Activated naive CD4-positive, alpha-beta T cell treated with anti-CD3 and anti-CD28 coated beads for 36 hours (primary cell): ENCODE measurements at regions not wholly inside any gene's neighbourhood (a gene's known extent, or its start where the extent isn't known, plus 50 kb on each side); places are given as distances from the start of the nearest gene placed in this dataset.
A peak's percentile ranks its signal among the peaks of the same experiment; 100 is the strongest.

Source experiments
- CTCF ChIA-PET: fragments of 350-600 bp; sonication (Branson Sonifier 250); formaldehyde crosslinking; loops from one replicate; lab custom pipeline; 2021; ENCODE audit warnings: antibody characterized with exemption; lab: Charles Lee
- DNase-seq: peaks from one replicate; pipeline ENCODE4 v3.0.0-alpha.2; 2020
- H3K27ac Mint-ChIP-seq: one replicate; pipeline ENCODE4 v1.8.0; 2021; ENCODE audit warnings: mild to moderate bottlenecking, mixed read lengths
- H3K27me3 Mint-ChIP-seq: one replicate; pipeline ENCODE4 v1.8.0; 2021; ENCODE audit warnings: low read depth, mixed read lengths
- H3K36me3 Mint-ChIP-seq: one replicate; pipeline ENCODE4 v1.8.0; 2021; ENCODE audit warnings: low read depth, mixed read lengths
- H3K4me1 Mint-ChIP-seq: one replicate; pipeline ENCODE4 v1.8.0; 2021; ENCODE audit warnings: low read depth, mixed read lengths
- H3K4me3 Mint-ChIP-seq: one replicate; pipeline ENCODE4 v1.8.0; 2021; ENCODE audit warnings: mild to moderate bottlenecking, moderate library complexity, mixed read lengths
- H3K9me3 Mint-ChIP-seq: one replicate; pipeline ENCODE4 v1.8.0; 2021; ENCODE audit warnings: mixed read lengths
- intact Hi-C: fragments of 100-400 bp; cut with micrococcal nuclease; formaldehyde crosslinking; loops from one replicate; pipeline ENCODE4 v1.15.1; 2023

GRCh38 chrX:148310426-148311165 lies 189.8 kb upstream of the AFF2 start:
- H3K27me3 Mint-ChIP-seq = no peaks in the 10 kb centered on the region
- H3K4me3 Mint-ChIP-seq = no peak overlapping the region
- CTCF ChIA-PET = no interaction called here
- peaks cover 29% of the 10 kb centered on the region for H3K4me1 Mint-ChIP-seq
- intact Hi-C loops = loop anchor here (2.0 to 5.0 kb wide), 3 partner anchors 28 to 70 kb away; no protein-coding TSS in a partner anchor
- peak overlapping the region; percentile 53 for H3K27ac Mint-ChIP-seq
- H3K36me3 Mint-ChIP-seq = no peaks in the 10 kb centered on the region
- peaks cover 2% of the 10 kb centered on the region for H3K9me3 Mint-ChIP-seq
- peak; percentile 76 for DNase-seq

DNA sequence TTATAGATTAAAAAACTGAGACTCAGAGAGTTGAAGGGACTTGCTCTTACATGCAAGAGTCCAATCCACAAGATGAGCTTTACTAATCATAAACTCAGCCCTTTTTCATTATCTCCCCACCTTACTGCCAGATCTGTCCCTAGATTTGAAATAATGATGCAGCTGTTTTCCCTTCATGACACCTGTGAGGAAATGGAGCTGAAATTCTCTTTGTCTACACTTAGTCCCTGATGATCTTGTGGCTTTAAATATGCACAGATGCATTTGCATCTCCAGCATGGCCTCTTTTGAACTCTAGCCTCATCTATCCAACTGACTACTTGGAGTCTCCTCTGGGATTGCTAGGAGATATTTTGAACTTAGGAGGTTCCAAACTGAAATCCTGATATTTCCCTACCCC lies 188.9 kb upstream of the AFF2 start:
- Mint-ChIP-seq H3K27me3 (no peaks in the 10 kb centered on the region), H3K9me3 (no peaks in the 10 kb centered on the region), H3K4me3 (no peak overlapping the region), H3K36me3 (no peaks in the 10 kb centered on the region), H3K4me1 (peaks cover 33% of the 10 kb centered on the region), H3K27ac (no peak overlapping the region)
- CTCF ChIA-PET = no interaction called here
- intact Hi-C loops = loop anchor here (2.0 to 5.0 kb wide), 3 partner anchors 29 to 69 kb away; no protein-coding TSS in a partner anchor
- no peak for DNase-seq

GRCh38 chrX:148314876-148315275 lies 185.5 kb upstream of the AFF2 start:
- no peak for DNase-seq
- intact Hi-C loops = loop anchor here (5.0 kb wide), 1 partner anchor 43 kb away; no protein-coding TSS in a partner anchor
- no peak overlapping the region for H3K27ac Mint-ChIP-seq
- no peaks in the 10 kb centered on the region for H3K36me3 Mint-ChIP-seq
- no peaks in the 10 kb centered on the region for H3K9me3 Mint-ChIP-seq
- H3K27me3 Mint-ChIP-seq = no peaks in the 10 kb centered on the region
- CTCF ChIA-PET = no interaction called here
- no peak overlapping the region for H3K4me3 Mint-ChIP-seq
- H3K4me1 Mint-ChIP-seq = peaks cover 25% of the 10 kb centered on the region

DNA sequence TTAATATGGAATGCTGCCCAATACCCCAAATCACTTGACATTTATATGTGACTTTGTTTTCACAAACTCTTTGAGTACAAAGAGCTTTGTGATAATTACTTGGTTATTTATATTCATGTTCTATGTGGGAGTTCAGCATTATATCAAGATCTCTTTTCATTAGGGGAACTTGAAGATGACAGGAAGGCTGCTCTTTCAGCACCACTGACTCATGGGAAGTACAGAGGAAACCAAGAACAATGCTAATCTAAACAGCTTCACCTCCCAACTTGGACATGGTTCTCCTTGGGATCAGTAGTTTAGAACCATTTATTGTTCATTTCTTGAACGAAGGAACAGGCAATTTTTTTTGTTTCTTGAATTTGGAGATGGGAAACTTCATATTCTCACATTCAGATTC lies 184.0 kb upstream of the AFF2 start:
- CTCF ChIA-PET = no interaction called here
- H3K27ac Mint-ChIP-seq = no peak overlapping the region
- no peaks in the 10 kb centered on the region for H3K36me3 Mint-ChIP-seq
- H3K4me3 Mint-ChIP-seq = no peak overlapping the region
- intact Hi-C loops = no loop called here
- no peaks in the 10 kb centered on the region for H3K9me3 Mint-ChIP-seq
- peaks cover 2% of the 10 kb centered on the region for H3K27me3 Mint-ChIP-seq
- DNase-seq = no peak
- peaks cover 16% of the 10 kb centered on the region for H3K4me1 Mint-ChIP-seq

GRCh38 chrX:148322906-148323305 lies 177.5 kb upstream of the AFF2 start:
- no peak for DNase-seq
- Mint-ChIP-seq H3K4me1 (peaks cover 3% of the 10 kb centered on the region), H3K27ac (no peak overlapping the region), H3K27me3 (peaks cover 2% of the 10 kb centered on the region), H3K9me3 (peaks cover 5% of the 10 kb centered on the region), H3K36me3 (no peaks in the 10 kb centered on the region), H3K4me3 (no peak overlapping the region)
- CTCF ChIA-PET = no interaction called here
- intact Hi-C loops = no loop called here

DNA sequence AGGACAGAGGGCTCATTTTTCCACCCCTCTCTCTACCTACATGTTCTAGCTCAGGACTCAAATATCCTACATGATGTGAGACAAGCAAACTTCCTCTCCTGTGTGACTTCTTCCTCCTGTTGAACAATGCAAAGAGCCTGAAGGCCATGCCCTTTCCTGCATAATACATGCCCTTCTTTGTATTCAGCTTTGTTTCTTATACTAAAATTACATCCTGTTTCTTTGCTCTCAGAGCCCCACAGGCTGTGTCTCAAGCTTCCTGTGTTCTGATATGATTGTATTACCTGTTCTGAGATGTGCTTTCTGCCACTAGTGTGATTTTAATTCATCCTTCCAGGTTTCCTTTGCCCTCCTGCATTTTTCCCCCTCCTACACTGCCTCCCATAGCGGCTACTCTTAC lies 166.4 kb upstream of the AFF2 start:
- DNase-seq = peak; percentile 29
- Mint-ChIP-seq H3K4me1 (peaks cover 69% of the 10 kb centered on the region), H3K27me3 (no peaks in the 10 kb centered on the region), H3K4me3 (no peak overlapping the region), H3K27ac (peak overlapping the region; percentile 64), H3K36me3 (no peaks in the 10 kb centered on the region), H3K9me3 (no peaks in the 10 kb centered on the region)
- intact Hi-C loops = loop anchor here (5.0 kb wide), 2 partner anchors 37 to 48 kb away; no protein-coding TSS in a partner anchor
- CTCF ChIA-PET = no interaction called here

DNA sequence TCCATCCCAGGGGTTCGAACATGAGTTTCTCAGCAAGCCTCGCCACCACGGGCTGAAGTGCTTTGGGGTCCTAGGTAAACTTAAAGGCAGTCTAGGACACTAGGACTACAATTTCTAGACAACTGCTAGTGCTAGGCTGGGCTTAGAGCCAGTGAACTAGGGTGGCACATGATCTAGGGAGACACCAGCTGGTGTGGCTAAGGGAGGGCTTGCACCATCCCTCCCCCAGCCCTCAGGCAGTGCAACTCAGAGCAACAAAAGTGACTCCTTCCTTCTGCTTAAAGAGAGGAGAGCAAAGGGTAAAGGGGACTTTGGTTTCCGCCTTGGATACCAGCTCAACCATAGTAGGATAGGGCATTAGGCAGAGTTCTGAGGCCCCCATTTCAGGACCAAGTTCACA lies 162.5 kb upstream of the AFF2 start:
- peaks cover 82% of the 10 kb centered on the region for H3K4me1 Mint-ChIP-seq
- H3K27me3 Mint-ChIP-seq = no peaks in the 10 kb centered on the region
- peaks cover 11% of the 10 kb centered on the region for H3K9me3 Mint-ChIP-seq
- peaks cover 2% of the 10 kb centered on the region for H3K36me3 Mint-ChIP-seq
- no peak overlapping the region for H3K27ac Mint-ChIP-seq
- intact Hi-C loops = no loop called here
- DNase-seq = no peak
- H3K4me3 Mint-ChIP-seq = no peak overlapping the region
- CTCF ChIA-PET = no interaction called here

GRCh38 chrX:148354916-148355315 lies 145.5 kb upstream of the AFF2 start:
- Mint-ChIP-seq H3K4me3 (no peak overlapping the region), H3K4me1 (no peaks in the 10 kb centered on the region), H3K27me3 (no peaks in the 10 kb centered on the region), H3K36me3 (peaks cover 2% of the 10 kb centered on the region), H3K27ac (no peak overlapping the region), H3K9me3 (peaks cover 5% of the 10 kb centered on the region)
- intact Hi-C loops = no loop called here
- no peak for DNase-seq
- CTCF ChIA-PET = no interaction called here

DNA sequence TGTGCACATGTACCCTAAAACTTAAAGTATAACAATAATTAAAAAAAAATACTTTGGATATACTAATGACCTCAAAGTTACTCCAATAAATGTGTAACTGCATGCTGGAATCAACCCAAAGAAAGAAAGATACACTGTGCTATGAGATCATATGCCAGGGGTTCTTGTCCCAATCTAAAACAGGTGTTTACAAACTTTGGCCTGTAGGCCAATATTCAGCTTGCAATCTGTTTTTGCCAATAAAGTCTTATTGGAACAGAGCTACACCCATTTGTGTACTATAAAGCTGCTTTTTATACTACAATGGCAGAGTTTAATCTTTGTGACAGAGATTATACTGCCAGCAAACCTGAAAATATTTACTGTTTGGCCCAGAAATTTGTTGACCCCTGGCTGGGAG lies 138.8 kb upstream of the AFF2 start:
- Mint-ChIP-seq H3K4me1 (peaks cover 4% of the 10 kb centered on the region), H3K27ac (no peak overlapping the region), H3K36me3 (no peaks in the 10 kb centered on the region), H3K27me3 (no peaks in the 10 kb centered on the region), H3K4me3 (no peak overlapping the region), H3K9me3 (no peaks in the 10 kb centered on the region)
- DNase-seq = no peak
- intact Hi-C loops = no loop called here
- CTCF ChIA-PET = interaction anchor here (0.6 kb wide), 1 partner anchor 83 kb away, joined by 4 read pairs; no protein-coding TSS in a partner anchor

DNA sequence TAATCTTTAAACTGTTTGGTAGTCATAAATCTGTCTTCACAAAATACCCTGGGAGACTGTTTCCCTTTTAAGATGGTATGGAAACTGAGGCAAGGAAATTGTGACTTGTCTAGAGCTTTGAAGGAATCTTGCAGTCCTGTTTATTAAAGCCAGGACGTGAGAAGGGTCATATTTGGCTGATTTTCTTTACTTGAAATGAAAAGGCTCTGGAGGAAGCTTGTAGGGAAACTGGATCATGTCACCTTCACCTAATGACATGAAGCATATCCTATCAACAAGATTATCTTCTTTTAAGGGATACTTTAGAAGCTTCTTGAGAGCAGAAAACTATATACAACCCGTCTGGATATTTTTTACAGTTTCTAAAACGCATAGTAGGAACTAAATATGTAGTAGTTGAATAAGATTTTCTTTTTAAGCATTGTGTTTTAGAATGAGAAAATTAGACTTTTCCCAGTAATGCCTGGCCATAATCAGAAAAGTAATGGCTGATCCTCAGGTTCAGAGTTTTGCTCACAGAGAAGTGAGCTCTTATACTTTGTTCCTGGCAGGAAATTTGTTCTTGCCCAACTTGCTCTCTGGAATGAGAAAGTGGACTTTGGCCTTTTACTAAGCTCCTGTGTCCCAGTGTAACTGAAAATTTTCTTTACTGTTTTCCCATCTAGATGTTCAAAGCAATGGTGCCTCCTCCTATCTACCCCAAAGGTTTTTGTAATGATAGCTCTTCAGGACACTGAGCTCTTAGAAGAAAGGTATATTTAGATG lies 136.8 kb upstream of the AFF2 start:
- CTCF ChIA-PET = no interaction called here
- Mint-ChIP-seq H3K36me3 (no peaks in the 10 kb centered on the region), H3K27ac (no peak overlapping the region), H3K4me1 (peaks cover 12% of the 10 kb centered on the region), H3K27me3 (no peaks in the 10 kb centered on the region), H3K9me3 (no peaks in the 10 kb centered on the region), H3K4me3 (no peak overlapping the region)
- intact Hi-C loops = no loop called here
- no peak for DNase-seq

DNA sequence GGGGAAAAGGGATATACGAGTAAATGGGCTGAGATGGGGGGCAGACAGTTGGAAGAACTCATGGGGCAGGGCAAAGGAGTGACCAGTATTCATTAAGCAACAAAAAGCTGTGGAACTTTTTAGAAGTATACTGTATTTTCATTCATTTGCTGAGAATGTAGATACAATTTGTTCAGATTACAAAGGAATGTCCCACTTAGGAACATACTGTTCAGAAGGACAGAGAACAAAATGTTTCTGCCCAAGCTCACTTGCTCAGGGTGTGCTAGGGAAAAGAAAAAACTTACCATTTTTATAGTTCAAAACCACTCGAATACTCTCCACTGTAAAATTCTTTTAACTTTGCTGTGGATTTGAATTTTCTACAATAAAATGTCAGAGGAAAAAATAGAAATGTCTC lies 135.2 kb upstream of the AFF2 start:
- Mint-ChIP-seq H3K4me3 (no peak overlapping the region), H3K27ac (no peak overlapping the region), H3K9me3 (no peaks in the 10 kb centered on the region), H3K27me3 (no peaks in the 10 kb centered on the region), H3K4me1 (peaks cover 12% of the 10 kb centered on the region), H3K36me3 (no peaks in the 10 kb centered on the region)
- no peak for DNase-seq
- CTCF ChIA-PET = no interaction called here
- intact Hi-C loops = no loop called here

DNA sequence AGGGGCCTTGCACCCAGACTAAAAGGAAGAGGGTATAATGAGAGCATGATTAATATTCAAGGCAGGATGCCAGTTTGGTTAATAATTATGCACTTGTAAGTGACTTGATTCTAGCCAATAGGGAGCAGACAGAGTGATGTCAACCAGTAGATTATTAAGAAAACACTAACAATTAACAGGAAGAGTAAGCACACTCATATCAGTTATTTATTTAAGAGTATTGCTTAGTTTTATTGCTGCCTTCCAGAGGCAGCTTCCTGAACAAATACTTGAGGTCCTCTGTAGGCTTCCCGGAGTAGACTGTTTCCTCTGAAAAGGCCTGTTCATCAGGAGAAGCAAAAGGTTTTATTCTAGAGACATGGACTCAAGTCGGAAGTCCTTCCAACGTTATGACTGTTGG lies 129.1 kb upstream of the AFF2 start:
- Mint-ChIP-seq H3K27me3 (no peaks in the 10 kb centered on the region), H3K36me3 (peaks cover under 1% of the 10 kb centered on the region), H3K4me3 (no peak overlapping the region), H3K9me3 (peaks cover 8% of the 10 kb centered on the region), H3K27ac (no peak overlapping the region), H3K4me1 (peaks cover 10% of the 10 kb centered on the region)
- CTCF ChIA-PET = no interaction called here
- no peak for DNase-seq
- intact Hi-C loops = no loop called here

DNA sequence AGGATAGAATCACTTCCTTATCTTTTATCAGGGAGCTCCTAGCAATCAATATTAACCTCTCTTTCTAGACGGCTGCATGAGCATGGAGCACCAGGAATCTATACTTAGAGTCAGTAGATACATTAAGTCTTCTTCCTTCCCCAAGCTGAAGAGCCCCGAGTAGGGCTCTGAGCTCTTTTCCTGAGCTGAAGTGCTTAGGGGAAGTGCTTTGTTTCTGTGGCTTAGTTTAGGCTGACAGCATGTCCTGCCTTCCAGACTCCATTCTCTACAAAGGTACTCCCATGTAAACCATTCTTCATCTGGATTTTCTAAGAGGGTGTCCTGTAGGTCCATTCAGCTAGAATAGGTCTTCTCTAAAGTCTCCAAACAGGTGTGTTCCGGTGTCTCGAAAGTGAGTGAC lies 127.5 kb upstream of the AFF2 start:
- Mint-ChIP-seq H3K4me3 (no peak overlapping the region), H3K27ac (no peak overlapping the region), H3K9me3 (peaks cover 10% of the 10 kb centered on the region), H3K36me3 (peaks cover 1% of the 10 kb centered on the region), H3K4me1 (peaks cover 6% of the 10 kb centered on the region), H3K27me3 (no peaks in the 10 kb centered on the region)
- no peak for DNase-seq
- CTCF ChIA-PET = no interaction called here
- intact Hi-C loops = no loop called here
